ENCODE measurements at regions not wholly inside any gene's neighbourhood (a gene's known extent, or its start where the extent isn't known, plus 50 kb on each side); places are given as distances from the start of the nearest gene placed in this dataset.

DNA sequence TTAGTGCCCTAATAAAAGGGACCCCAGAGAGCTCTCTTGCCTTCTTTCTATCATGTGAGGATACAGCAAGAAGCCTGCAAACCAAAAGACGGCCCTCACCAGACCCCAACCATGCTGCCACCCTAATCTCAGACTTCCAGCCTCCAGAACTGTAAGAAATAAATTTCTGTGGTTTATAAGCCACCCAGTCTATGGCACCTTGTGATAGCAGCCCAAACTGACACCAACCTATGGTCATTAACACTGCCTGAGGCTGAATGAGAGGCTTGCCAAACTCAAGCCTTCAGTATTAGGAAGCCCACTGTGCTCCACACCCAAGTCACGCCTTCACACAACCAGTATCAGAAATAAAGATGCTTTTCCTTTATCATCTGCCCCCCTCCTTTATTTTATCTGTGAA, 127.3 kb upstream of the KLF3 start:
- FAIRE-seq (no peak), DNase-seq (ENCODE audit: low read depth in 1 of 2, low spot score in 2 of 2) (no peak)
- Histone ChIP-seq H2BK12ac (ENCODE audit: low read depth, low read length) (no peak overlapping the region), H3K36me3 (ENCODE audit: control insufficient read depth in 2 of 4, insufficient read depth in 4 of 4, low read length in 3 of 4) (no peaks in the 10 kb centered on the region), H4K20me1 (replicated peaks in 1 of 2; ENCODE audit: control insufficient read depth in 1 of 2, insufficient read depth in 2 of 2, low read length in 2 of 2) (no peaks in the 10 kb centered on the region), H3K27me3 (replicated peaks in 1 of 4; ENCODE audit: control insufficient read depth in 3 of 4, extremely low read depth in 1 of 4, insufficient read depth in 3 of 4, low read length in 3 of 4) (no peaks in the 10 kb centered on the region), H2BK15ac (ENCODE audit: low read length) (no peak overlapping the region), H3K56ac (replicated peaks; ENCODE audit: insufficient read length, low read depth, low read length) (no peak overlapping the region), H4K91ac (replicated peaks; ENCODE audit: insufficient read length, low read length) (no peak overlapping the region), H3K23ac (ENCODE audit: insufficient read length) (no peak overlapping the region), H3K14ac (ENCODE audit: insufficient read length) (no peak overlapping the region), H3K27ac (ENCODE audit: low read depth, low read length) (no peak overlapping the region), H2AK5ac (ENCODE audit: low read depth, low read length) (no peak overlapping the region), H2AFZ (ENCODE audit: low read length) (no peak overlapping the region), H3K4ac (replicated peaks; ENCODE audit: insufficient read length, low read depth, low read length) (no peak overlapping the region), H2BK20ac (ENCODE audit: low read length) (no peak overlapping the region), H3K9me3 (ENCODE audit: insufficient read depth in 2 of 2, low read depth in 1 of 2, low read length in 1 of 2) (no peaks in the 10 kb centered on the region), H3K79me2 (ENCODE audit: control insufficient read depth in 1 of 2, insufficient read depth in 2 of 2, low read length in 2 of 2) (no peaks in the 10 kb centered on the region), H3K9ac (replicated peaks in 1 of 4; ENCODE audit: extremely low read depth in 1 of 4, low read depth in 3 of 4, low read length in 3 of 4) (no peak overlapping the region), H3K4me1 (replicated peaks in 1 of 4; ENCODE audit: control insufficient read depth in 3 of 4, insufficient read depth in 4 of 4, low read length in 3 of 4) (no peaks in the 10 kb centered on the region), H2BK120ac (replicated peaks; ENCODE audit: low read depth, low read length) (no peak overlapping the region), H4K5ac (ENCODE audit: insufficient read length, low read depth, low read length) (no peak overlapping the region), H3K4me2 (ENCODE audit: insufficient read depth in 1 of 2, low read depth in 2 of 2, low read length in 2 of 2) (no peak overlapping the region), H4K8ac (ENCODE audit: extremely low read depth, insufficient read depth, low read length) (no peak overlapping the region), H3K18ac (ENCODE audit: extremely low read depth, low read length) (no peak overlapping the region), H2BK5ac (ENCODE audit: low read depth, low read length) (no peak overlapping the region), H3K23me2 (ENCODE audit: low read depth, low read length) (no peaks in the 10 kb centered on the region), H3K79me1 (ENCODE audit: low read depth, low read length) (no peaks in the 10 kb centered on the region), H3K4me3 (ENCODE audit: extremely low read depth in 1 of 4, insufficient read depth in 2 of 4, low read depth in 3 of 4, low read length in 4 of 4) (no peak overlapping the region)
- ChIA-PET POLR2A (ENCODE audit: partially characterized antibody) (no interaction called here), CTCF (ENCODE audit: partially characterized antibody) (interaction anchor here (1.4 kb wide), 1 partner anchor 26 kb away, joined by 3 read pairs; no protein-coding TSS in a partner anchor)
- TF ChIP-seq RFX5 (IDR thresholded peaks at IDR 0.05; ENCODE audit: borderline replicate concordance, low read depth, low read length) = no peak
- TF ChIP-seq TBP (IDR thresholded peaks at IDR 0.05; ENCODE audit: low read depth, low read length) = no peak
- WGBS, 2 experiments (ENCODE audit: extremely low coverage in 1 of 2, insufficient coverage in 1 of 2, insufficient read length in 1 of 2, insufficient replicate concordance in 2 of 2, low coverage in 1 of 2, low lambda C conversion rate in 2 of 2, missing lambda C conversion rate in 1 of 2) = 85% methylated on average over 2 of the region's 2 CpGs; no CpG with 5 or more reads in 1 of the 2 experiments
